NCI-H2107 (cell line): ENCODE measurements at regions not wholly inside any gene's neighbourhood (a gene's known extent, or its start where the extent isn't known, plus 50 kb on each side); places are given as distances from the start of the nearest gene placed in this dataset.

ENCODE experiments used
- DNase-seq: peaks from one replicate; lab custom pipeline; 2025; lab: John Stamatoyannopoulos, UW

GRCh38 chr20:7080472-7080871 lies 313.0 kb downstream of the BMP2 start:
- DNase-seq = no peak

GRCh38 chr20:7085467-7085866 lies 318.0 kb downstream of the BMP2 start:
- DNase-seq = no peak

GRCh38 chr20:7087803-7088202 lies 320.3 kb downstream of the BMP2 start:
- DNase-seq = no peak

GRCh38 chr20:7090001-7090400 lies 322.5 kb downstream of the BMP2 start:
- no peak for DNase-seq

- DNase-seq = no peak
Measured at GRCh38 chr20:7090811-7091210, 323.3 kb downstream of the BMP2 start.

- DNase-seq = no peak
Measured at GRCh38 chr20:7091655-7092054, 324.2 kb downstream of the BMP2 start.

GRCh38 chr20:7094438-7094997 lies 327.0 kb downstream of the BMP2 start:
- DNase-seq = no peak

- DNase-seq = no peak
Measured at GRCh38 chr20:7106910-7107309, 339.4 kb downstream of the BMP2 start.

GRCh38 chr20:7108929-7109328 lies 341.4 kb downstream of the BMP2 start:
- DNase-seq = no peak

GRCh38 chr20:7113577-7114466 lies 346.3 kb downstream of the BMP2 start:
- no peak for DNase-seq

GRCh38 chr20:7123457-7123856 lies 356.0 kb downstream of the BMP2 start:
- no peak for DNase-seq

GRCh38 chr20:7124120-7124519 lies 356.6 kb downstream of the BMP2 start:
- no peak for DNase-seq

- DNase-seq = no peak
Measured at GRCh38 chr20:7136886-7137285, 369.4 kb downstream of the BMP2 start.

GRCh38 chr20:7137395-7138151 lies 370.1 kb downstream of the BMP2 start:
- no peak for DNase-seq

GRCh38 chr20:7144464-7144863 lies 377.0 kb downstream of the BMP2 start:
- DNase-seq = no peak

- DNase-seq = no peak
Measured at GRCh38 chr20:7146552-7147219, 379.2 kb downstream of the BMP2 start.

GRCh38 chr20:7147220-7147601 lies 379.7 kb downstream of the BMP2 start:
- DNase-seq = no peak

GRCh38 chr20:7151676-7152470 lies 384.4 kb downstream of the BMP2 start:
- no peak for DNase-seq

- DNase-seq = no peak
Measured at GRCh38 chr20:7155282-7155681, 387.8 kb downstream of the BMP2 start.

GRCh38 chr20:7155794-7156193 lies 388.3 kb downstream of the BMP2 start:
- no peak for DNase-seq

GRCh38 chr20:7159903-7160302 lies 392.4 kb downstream of the BMP2 start:
- no peak for DNase-seq

- no peak for DNase-seq
Measured at GRCh38 chr20:7161690-7162089, 394.2 kb downstream of the BMP2 start.
